Eye (tissue), 1 donor: ENCODE measurements at regions not wholly inside any gene's neighbourhood (a gene's known extent, or its start where the extent isn't known, plus 50 kb on each side); places are given as distances from the start of the nearest gene placed in this dataset.
A peak's percentile ranks its signal among the peaks of the same experiment; 100 is the strongest.

ENCODE experiments used
- DNase-seq: peaks from one replicate; pipeline ENCODE4 v3.0.0-alpha.2; 2015

DNA sequence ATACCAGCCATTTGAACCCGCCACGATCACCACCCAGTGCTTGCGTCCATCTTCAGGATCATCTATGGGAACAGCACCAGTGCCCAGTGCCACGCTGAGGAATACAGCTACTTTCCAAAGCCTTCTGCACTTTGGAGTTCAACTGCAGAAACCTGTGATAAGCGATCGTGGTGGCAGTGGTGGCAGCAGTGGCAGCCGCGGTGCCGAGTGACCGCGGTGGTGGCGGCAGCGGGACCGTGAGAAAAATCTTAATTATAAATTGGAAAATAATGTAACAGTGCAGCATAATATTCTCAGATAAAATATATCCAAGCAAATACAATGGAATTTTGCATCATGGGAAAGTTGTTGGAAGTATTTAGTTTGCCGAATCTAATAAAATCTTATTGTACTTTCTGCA lies 2270.9 kb downstream of the PCDH9 start:
- DNase-seq: no peak

- no peak for DNase-seq
These were observed 2272.0 kb downstream of the PCDH9 start for GRCh38 chr13:64958106-64958505.

DNA sequence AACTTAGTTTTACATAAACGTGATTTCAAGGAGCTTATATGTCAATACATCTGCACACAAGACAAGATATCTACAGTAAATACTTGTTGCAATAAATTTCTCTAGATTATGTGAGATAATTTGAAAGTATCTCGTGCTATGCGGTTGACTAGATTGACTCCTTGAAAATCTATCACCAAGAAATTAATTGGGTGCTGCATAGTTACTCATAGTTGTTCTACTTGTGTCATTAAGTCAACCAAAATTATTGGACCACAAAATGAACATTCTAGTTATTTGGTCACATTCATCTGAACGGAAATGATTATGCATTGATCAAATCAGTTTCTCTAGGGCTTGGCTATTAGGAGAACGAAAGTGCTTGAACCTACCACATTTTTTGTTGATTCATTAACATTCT lies 2291.5 kb downstream of the PCDH9 start:
- DNase-seq: no peak

DNA sequence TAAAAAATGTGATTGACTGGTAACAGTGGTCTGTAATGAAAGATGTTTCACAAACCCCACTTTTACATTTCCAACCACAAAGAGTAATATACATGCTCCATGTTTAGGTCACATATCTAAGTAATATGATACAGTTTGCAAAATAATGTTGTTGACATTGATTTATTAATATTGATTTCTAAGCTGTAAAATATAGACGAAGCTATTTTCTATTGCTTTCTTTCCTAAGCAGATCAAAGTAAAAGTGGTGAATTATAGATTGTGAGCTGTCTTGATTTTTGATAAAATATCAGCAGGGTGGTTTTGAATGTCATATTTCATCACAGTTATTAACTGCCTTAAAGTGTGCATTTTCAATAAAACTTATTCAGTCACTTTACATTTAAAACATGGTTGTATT lies 2292.8 kb downstream of the PCDH9 start:
- no peak for DNase-seq

GRCh38 chr13:64936879-64937278 lies 2293.3 kb downstream of the PCDH9 start:
- DNase-seq: no peak

GRCh38 chr13:64935441-64935840 lies 2294.7 kb downstream of the PCDH9 start:
- no peak for DNase-seq

DNA sequence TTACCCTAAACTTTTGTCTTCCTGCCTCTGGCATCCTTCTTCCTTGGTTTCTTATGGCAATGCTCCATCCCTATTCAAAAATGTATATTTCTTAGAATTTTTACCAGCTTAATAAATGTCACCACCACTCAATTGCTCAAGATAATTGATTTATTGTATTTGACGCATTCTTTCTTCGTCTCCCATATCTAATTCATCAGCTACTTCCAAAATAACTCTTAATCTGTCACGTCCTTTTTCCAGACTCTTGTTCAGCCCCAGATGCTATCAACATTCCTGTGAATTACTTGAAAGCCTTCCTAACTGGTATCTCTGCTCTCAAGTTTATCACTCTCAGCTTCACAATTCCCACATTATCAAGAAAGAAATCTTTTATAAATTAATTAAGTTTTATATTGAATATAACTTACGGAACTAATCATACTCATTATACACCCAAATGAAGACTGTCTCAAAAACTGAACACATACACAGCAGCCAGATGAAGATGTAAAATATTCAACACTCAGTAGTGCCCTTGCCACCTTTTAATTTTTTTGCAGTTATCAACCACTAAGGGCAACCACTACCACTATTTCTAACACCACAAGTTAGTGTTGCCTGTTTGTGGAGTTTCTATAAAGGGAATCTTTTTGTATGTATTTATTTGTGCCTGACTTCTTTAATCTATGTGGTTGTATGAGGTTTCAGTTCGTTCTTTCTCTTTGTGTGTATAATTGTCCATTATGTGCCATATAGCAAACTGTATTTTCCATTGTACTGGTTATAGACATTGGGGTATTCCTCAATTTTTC lies 2295.4 kb downstream of the PCDH9 start:
- DNase-seq: no peak

DNA sequence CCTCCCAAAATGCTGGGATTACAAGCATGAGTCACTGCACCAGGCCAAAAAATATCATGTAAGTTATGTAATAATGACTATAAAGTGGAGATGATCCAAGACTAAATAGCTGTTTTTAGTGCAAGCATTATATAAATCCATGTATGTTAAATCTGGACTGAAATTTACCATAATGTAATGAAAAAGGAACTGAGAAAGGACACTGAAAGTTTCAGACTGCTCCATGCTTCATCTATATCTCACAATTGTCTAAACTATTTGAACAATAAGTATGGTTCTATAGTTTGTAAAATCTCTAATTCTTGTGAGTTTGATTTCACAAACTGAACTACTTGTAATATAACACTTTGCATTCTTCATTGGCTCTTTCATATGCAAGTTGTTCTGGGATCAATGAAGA lies 2299.5 kb downstream of the PCDH9 start:
- no peak for DNase-seq

DNA sequence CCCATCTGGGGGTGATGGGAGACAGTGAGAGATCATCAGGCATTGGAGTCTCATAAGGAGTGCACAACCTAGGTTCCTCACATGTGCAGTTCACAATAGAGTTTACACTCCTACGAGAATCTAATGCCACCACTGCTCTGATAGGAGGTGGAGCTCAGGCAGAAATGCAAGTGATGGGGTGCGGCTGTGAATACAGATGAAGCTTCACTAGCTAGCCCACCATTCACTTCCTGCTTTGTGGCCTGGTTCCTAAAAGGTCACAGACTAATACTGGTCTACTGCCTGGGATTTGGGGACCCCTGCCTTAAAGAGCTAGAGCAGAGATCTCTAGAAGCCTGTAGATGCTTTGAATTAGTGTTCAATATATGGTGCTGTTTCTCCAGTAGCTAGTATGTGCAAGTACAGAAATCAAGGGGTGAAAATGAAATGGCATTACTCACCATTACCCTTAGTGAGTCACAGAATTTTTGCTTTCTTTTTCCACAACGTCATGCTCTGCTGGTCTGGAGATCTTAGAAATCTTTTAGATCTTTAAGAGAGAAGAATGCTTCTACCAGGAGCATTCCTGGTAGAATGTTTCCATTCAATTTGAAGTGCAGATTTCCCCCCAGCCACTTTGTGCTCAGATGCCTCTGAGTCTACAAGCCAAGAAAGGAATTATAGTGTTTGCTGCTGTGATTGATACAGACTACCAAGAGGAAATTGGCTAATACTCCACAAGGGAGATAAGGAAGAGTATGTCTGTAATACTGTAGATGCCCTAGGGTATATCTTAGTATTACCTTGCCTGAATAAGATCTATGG lies 2301.2 kb downstream of the PCDH9 start:
- DNase-seq: no peak

GRCh38 chr13:64925727-64926126 lies 2304.4 kb downstream of the PCDH9 start:
- no peak for DNase-seq

DNA sequence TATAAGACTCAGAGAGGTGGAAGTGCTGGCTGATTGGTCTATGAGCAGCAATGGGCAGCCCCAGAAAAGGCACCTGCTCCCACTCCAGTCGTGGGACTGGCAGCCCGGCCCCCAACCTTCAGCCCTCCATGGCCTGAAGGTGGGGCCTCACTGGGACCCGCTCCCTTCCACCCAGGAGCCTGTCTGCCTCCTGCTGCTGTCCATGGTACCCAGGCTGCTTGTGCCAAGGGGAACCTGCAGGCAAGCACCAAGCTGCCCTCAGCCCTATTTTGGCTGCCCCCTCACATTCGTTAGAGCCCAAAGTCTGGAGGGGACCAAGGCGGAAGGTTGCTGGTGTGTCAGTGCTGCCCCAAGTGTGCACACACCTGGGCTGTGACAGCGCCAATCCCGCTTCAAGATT lies 2304.9 kb downstream of the PCDH9 start:
- peak; percentile 5 for DNase-seq

DNA sequence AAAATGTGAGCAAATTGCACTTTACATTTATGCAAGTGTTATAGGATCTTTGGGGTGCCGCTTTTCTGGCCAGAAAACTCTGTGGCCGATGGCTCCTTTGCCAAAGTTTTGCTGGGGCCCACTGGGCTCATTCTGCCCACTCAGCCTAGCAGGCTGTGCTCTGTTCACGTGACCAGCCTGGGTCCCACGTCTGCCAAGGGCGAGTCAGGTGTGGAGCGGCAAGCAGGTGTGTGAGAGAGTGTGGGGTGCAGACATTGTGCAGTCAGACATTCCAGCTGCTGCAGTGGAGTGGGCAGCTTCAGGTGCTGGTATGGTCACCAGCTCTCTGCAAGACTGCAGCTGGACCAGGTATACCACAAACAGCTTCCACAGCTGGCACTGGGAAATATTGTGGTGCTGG lies 2305.7 kb downstream of the PCDH9 start:
- no peak for DNase-seq

DNA sequence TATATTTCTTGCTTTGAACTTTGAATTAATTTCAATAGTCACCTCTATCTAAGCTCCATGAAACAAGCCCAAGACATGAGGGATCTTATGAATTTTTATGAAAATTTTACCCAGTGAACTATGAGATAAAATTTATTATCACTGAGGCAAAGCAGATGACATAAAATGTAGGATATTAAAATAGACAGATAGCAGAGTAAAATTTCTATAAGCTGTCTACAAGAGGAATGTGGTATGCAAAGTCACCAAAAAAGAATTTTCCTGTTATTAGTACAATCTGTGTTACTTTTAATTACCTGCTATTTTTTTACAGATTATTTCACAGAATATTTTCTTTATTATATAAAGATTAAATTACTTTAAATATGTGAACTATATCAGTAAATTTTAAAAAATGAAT lies 2312.6 kb downstream of the PCDH9 start:
- DNase-seq: no peak

DNA sequence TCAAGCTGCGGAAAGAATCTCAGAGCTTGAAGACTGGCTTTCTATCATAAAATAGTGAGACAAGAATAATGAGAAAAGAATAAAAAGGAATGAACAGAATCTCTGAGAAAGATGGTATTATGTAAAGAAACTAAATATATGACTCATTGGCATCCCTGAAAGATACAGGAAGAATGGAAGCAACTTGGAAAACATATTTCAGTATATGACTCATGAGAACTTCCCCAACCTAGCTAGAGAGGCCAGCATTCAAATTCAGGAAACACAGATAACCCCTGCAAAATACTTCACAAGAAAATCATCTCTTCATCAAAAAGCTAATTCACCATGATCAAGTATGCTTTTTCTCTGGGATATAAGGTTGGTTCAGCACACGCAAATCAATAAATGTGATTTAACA lies 2318.0 kb downstream of the PCDH9 start:
- no peak for DNase-seq

GRCh38 chr13:64910096-64910495 lies 2320.0 kb downstream of the PCDH9 start:
- no peak for DNase-seq

DNA sequence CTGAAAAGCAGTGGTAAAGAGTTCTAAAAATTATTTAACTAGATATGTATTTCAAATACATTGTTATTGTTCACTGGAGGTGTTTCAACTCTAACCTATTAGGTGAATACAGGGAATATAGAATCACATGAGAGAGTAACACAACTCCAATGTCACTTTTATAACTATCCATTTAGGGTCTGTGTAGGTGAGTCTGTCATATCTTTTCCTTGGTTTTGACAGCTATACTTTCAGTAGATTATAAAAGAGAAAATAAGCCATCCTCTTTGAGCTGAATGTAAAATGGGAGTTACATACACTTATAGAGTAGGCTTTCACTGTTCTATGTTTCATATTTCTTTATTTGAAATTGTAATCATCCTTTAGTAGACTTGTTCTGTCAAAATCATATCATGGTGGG lies 2321.0 kb downstream of the PCDH9 start:
- no peak for DNase-seq

DNA sequence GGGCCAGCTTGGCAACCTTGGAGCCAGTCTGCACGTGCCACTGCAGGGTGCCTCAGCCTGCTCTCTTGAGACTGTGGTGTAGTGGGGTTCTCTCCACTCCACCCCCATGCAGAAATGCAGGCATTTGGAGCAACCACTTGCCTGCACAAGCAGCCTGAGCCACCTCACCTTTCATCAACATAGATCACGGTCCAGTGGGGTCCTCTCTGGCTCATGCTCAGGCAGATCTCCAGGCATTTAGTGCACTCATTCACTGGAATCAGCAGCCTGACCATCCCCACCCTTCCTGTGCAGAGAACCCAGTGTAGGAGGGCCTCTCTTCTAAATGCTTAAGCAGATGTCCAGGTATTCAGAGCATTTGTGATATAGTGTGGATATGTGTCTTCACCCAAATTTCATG lies 2330.1 kb downstream of the PCDH9 start:
- DNase-seq: no peak

DNA sequence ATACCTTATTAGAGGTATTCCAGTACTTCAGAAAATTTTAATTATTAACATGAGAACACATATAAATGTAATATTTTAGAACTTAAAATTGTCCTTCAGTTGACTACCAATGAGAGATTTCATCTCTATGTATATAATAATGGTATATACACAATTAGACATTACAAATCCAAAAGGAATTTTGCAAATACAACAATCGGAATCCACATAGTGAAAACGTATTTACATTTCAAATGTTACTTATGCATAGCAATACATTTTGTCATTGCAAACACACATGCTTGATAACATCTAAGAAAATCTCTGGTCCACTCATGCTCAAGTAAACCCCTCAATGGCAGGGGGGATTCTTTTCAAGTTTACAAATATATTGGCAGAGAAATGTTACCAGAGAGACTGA lies 2345.2 kb downstream of the PCDH9 start:
- no peak for DNase-seq

DNA sequence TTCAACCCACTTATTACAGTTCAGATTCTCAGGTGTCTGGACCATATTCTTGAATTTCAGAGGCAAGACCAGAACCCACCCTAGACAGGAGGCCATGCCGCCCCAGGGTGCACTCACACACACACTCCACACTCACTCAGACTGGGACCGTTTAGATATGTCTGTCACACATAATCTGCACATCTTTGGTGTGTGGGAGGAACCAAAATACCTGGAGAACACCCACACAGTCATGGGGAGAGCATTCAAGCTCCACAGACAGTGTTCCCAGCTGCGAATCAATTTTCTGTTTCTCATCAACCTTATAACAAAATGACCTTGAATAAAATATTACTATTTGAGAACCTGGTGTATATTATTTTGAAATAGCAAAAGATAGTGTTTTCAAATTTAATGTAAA lies 2353.0 kb downstream of the PCDH9 start:
- no peak for DNase-seq

DNA sequence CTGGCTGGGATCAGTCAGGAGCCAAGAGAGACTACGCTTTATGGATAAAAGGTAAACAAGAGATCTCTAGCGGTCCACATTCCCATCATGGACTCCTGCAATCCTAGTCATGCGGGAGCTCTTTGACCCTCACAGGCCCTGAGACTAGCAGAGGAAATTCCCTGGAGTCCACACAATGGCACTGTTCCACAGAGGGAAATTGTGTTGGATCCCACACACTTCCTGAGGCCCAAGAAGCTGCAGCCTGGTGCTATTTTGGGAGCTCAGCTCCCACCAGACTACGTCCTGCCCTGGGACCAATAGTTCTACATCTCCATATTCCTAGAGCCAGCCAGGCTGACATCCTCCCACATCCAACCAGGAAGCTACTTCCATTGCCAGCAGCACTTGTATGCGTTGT lies 2358.4 kb downstream of the PCDH9 start:
- no peak for DNase-seq

GRCh38 chr13:64869539-64869938 lies 2360.6 kb downstream of the PCDH9 start:
- DNase-seq: no peak

GRCh38 chr13:64867856-64868255 lies 2362.3 kb downstream of the PCDH9 start:
- no peak for DNase-seq

DNA sequence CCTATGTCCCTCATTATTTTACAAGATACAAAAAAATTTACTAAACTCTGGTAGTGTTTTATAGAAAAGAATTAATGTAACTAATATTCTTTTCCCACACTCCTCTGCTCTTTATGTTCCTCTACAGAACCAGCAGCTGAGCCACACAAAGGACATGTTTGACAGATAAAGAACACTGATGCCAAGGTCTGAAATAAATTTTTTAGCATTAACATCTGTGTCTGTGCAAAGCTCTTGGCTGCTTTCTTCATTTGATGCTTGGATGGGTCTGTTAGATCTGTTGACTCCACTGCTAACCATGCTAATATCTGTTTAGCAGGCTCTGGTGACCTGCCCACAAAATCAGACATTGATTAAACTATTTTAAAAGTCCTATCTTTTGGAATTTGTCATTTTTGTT lies 2363.8 kb downstream of the PCDH9 start:
- DNase-seq: peak; percentile 39

- DNase-seq: no peak
These were observed 2374.6 kb downstream of the PCDH9 start for GRCh38 chr13:64855506-64855905.

DNA sequence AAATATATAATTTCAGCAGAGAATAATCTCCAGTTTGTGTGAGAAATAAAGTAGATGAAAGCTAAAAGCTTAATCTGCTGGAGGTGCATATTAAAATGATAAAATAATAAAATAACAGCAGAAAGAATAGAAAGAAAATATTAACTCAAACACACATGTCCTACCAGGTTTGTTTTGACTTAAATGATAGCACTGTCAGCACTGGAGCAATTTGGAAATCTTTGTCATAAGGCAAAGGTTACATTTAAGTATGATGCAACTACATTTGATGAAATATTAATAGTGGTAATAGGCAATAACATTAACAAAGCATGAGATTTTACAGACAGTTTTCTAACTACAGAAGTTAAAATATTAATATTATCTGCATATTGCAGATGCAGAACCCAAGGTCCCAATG lies 2380.1 kb downstream of the PCDH9 start:
- no peak for DNase-seq
